IPS-18a (cell line): ENCODE measurements at regions not wholly inside any gene's neighbourhood (a gene's known extent, or its start where the extent isn't known, plus 50 kb on each side); places are given as distances from the start of the nearest gene placed in this dataset.

ENCODE experiments used
- H3K27ac ChIP-seq: one replicate; pipeline ENCODE4 v1.5.1; 2013; ENCODE audit warnings: low read length
- H3K27me3 ChIP-seq: one replicate; pipeline ENCODE4 v1.6.1; 2013; ENCODE audit warnings: mild to moderate bottlenecking, low read length; ENCODE audit not compliant: control insufficient read depth, insufficient read depth
- H3K36me3 ChIP-seq: one replicate; pipeline ENCODE4 v1.6.1; 2013; ENCODE audit warnings: low read depth, low read length; ENCODE audit not compliant: control insufficient read depth
- H3K4me1 ChIP-seq: one replicate; pipeline ENCODE4 v1.6.1; 2013; ENCODE audit warnings: low read depth, low read length; ENCODE audit not compliant: control insufficient read depth
- H3K4me3 ChIP-seq: one replicate; pipeline ENCODE4 v1.5.1; 2013; ENCODE audit warnings: low read length
- H3K9ac ChIP-seq: one replicate; pipeline ENCODE4 v1.6.1; 2013; ENCODE audit warnings: mild to moderate bottlenecking, low read length, moderate library complexity
- H3K9me3 ChIP-seq: one replicate; pipeline ENCODE4 v1.6.1; 2013; ENCODE audit warnings: low read depth, low read length; ENCODE audit not compliant: control insufficient read depth

DNA sequence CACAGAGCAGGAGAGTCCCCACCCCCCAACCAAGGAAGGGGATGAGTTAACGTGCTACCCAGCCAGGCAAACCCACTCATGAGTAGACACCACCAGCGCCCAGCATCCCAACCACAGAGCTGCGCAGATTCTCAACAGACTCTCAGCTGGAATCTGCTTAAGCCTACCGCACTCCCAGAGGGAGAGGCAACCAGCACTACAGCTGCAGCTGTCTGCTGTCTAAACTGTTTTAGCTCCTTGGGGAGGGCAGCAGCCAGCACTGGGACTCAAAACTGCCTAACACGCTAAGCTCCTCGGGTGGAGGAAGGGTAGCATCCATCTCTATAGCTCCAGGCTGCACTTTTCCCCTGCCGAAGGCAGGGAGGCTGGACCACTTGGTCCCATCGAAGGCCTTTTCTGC lies 539.8 kb downstream of the EPHA7 start:
- Histone ChIP-seq H3K27me3 (no peaks in the 10 kb centered on the region), H3K4me3 (no peak overlapping the region), H3K36me3 (no peaks in the 10 kb centered on the region), H3K9ac (no peak overlapping the region), H3K4me1 (no peaks in the 10 kb centered on the region), H3K27ac (no peak overlapping the region), H3K9me3 (no peaks in the 10 kb centered on the region)

- no peaks in the 10 kb centered on the region for H3K36me3 ChIP-seq
- H3K9ac ChIP-seq, result no peak overlapping the region
- H3K4me3 ChIP-seq, result no peak overlapping the region
- H3K27me3 ChIP-seq, result no peaks in the 10 kb centered on the region
- no peak overlapping the region for H3K27ac ChIP-seq
- H3K4me1 ChIP-seq, result no peaks in the 10 kb centered on the region
- H3K9me3 ChIP-seq, result no peaks in the 10 kb centered on the region
Measured at GRCh38 chr6:92864966-92865555, 554.3 kb downstream of the EPHA7 start.

- Histone ChIP-seq H3K9ac (no peak overlapping the region), H3K9me3 (no peaks in the 10 kb centered on the region), H3K36me3 (no peaks in the 10 kb centered on the region), H3K27ac (no peak overlapping the region), H3K4me3 (no peak overlapping the region), H3K4me1 (peaks cover 24% of the 10 kb centered on the region), H3K27me3 (peaks cover 64% of the 10 kb centered on the region)
Measured at GRCh38 chr6:92849636-92850035, 569.7 kb downstream of the EPHA7 start.

DNA sequence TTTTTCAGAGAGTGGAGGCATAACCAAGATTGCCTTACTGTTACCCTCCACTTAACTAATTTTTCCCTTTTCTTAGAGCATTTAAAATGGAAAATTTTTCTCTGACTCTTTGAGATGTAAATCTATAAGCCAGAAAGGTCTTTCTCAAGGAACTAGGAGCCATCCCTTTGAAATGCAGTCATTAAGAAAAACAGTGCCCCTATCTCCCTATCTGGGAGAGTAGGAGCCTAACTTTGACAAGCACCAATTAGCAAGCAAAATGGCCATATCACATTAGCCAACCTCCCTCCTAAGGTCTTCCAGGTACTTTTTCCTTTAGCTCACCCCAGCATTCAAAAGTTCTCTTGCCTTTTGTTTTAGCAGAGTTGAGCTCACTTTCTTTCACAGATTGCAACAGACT lies 570.5 kb downstream of the EPHA7 start:
- Histone ChIP-seq H3K9me3 (no peaks in the 10 kb centered on the region), H3K36me3 (no peaks in the 10 kb centered on the region), H3K27ac (no peak overlapping the region), H3K27me3 (peaks cover 64% of the 10 kb centered on the region), H3K9ac (no peak overlapping the region), H3K4me1 (peaks cover 24% of the 10 kb centered on the region), H3K4me3 (peak overlapping the region; percentile 22)

DNA sequence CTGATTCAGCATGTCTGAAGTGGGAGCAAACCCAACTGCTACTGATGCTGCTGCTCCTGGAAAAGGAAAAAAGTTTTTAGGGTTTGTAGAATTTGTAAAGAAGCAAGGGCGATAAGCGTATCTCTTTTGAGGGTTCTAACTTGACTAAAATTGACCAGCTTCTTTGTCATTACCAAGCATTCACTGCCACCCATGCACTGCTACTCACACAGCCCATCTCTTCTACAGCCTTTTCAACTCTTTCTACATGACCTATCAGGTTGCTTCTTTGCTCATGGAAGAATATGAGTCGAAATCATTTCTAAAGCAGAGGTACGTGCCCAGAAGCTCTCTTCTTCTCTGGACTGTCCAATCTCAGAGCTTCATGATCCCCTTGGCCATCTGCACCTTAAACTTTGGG lies 570.9 kb downstream of the EPHA7 start:
- Histone ChIP-seq H3K9ac (no peak overlapping the region), H3K4me1 (peaks cover 24% of the 10 kb centered on the region), H3K9me3 (no peaks in the 10 kb centered on the region), H3K36me3 (no peaks in the 10 kb centered on the region), H3K27me3 (peaks cover 64% of the 10 kb centered on the region), H3K4me3 (peak overlapping the region; percentile 22), H3K27ac (no peak overlapping the region)

DNA sequence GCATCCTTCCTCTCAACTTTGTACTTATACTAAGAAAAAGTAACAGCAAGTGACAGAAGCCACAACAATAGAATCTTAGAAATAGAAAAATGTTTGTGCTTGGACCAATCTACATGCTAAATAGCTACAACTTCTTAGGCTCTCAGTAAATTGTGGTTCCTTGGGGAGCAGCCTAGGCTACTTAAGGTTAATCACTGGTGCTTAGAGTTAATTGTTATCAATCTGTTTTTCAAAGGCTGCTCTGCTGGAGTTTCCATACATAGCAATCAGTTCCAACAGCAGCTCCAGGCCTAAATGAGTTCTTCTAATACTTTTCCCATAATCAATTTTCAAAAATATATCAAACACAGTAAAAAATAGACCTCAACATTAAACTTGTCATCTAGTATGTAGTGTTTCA lies 571.4 kb downstream of the EPHA7 start:
- no peaks in the 10 kb centered on the region for H3K36me3 ChIP-seq
- H3K4me3 ChIP-seq, result peak overlapping the region; percentile 22
- H3K9ac ChIP-seq, result no peak overlapping the region
- H3K4me1 ChIP-seq, result peaks cover 24% of the 10 kb centered on the region
- H3K27me3 ChIP-seq, result peaks cover 64% of the 10 kb centered on the region
- no peak overlapping the region for H3K27ac ChIP-seq
- no peaks in the 10 kb centered on the region for H3K9me3 ChIP-seq

GRCh38 chr6:92840246-92840930 lies 579.0 kb downstream of the EPHA7 start:
- Histone ChIP-seq H3K9me3 (no peaks in the 10 kb centered on the region), H3K9ac (no peak overlapping the region), H3K4me1 (no peaks in the 10 kb centered on the region), H3K27me3 (peaks cover under 1% of the 10 kb centered on the region), H3K27ac (no peak overlapping the region), H3K4me3 (no peak overlapping the region), H3K36me3 (no peaks in the 10 kb centered on the region)

DNA sequence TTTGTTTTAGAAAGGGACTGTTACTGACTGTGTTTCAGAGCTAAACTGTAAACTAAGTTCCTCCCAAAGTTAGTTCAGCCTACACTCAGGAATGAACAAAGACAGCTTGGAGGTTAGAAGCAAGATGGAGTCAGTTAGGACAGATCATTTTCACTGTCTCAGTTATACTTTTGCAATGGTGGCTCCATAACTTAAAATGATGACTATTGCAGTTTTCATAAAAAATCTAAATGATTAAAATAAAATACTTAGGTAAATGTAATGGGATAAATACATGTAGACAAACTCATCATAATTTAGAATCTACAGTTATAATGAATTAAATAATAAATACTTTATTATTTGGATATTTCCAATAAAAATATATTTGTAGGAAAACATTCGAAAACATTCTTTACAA lies 590.6 kb downstream of the EPHA7 start:
- Histone ChIP-seq H3K9me3 (peaks cover 3% of the 10 kb centered on the region), H3K27me3 (no peaks in the 10 kb centered on the region)

DNA sequence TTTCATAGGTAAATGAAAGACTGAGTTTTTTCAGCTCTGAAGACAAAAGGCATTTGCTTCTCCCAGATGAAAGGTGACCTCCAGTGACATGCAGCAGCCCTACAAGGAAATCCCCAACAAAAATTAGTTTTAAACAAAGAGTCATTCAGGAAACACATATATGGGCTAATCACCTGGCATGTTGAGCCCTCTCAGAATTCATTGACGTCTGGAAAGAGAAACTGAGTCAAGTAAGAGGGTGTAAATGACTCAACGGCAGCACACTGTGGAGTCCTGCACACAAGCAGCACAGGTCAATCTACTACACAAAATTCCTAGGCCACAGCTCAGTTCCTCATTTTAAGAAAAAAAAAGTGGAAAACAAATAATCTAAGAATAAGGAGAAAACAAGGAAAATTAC lies 592.3 kb downstream of the EPHA7 start:
- Histone ChIP-seq H3K9me3 (peaks cover 3% of the 10 kb centered on the region), H3K36me3 (no peaks in the 10 kb centered on the region), H3K4me1 (no peaks in the 10 kb centered on the region), H3K27ac (no peak overlapping the region), H3K4me3 (no peak overlapping the region), H3K27me3 (no peaks in the 10 kb centered on the region), H3K9ac (no peak overlapping the region)

More for the DNA sequence above, 590.6 kb downstream of the EPHA7 start:
- Histone ChIP-seq H3K27ac (no peak overlapping the region), H3K4me3 (no peak overlapping the region), H3K4me1 (no peaks in the 10 kb centered on the region), H3K9ac (no peak overlapping the region), H3K36me3 (no peaks in the 10 kb centered on the region)

DNA sequence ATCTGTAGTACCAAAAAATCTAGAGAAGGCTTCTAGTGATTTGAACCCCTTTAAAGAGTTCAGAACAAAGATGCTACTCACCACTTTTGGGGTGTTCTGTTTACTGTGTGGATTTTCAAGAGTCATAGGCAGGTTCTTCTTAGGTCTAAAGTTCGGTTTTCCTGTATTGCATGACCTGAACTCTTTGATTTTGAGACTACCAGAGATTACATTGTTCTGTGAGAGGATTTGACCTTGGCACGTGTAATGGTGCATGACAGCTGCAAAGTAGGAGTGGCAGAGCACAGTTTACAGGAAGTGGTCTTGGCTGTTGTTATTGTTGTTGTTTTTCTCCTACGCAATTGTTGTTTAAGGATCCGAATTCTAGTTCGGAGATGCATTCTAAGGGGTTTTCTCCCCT lies 592.7 kb downstream of the EPHA7 start:
- Histone ChIP-seq H3K9me3 (peaks cover 3% of the 10 kb centered on the region), H3K4me3 (no peak overlapping the region), H3K27me3 (no peaks in the 10 kb centered on the region), H3K27ac (no peak overlapping the region), H3K36me3 (no peaks in the 10 kb centered on the region), H3K9ac (no peak overlapping the region), H3K4me1 (no peaks in the 10 kb centered on the region)

DNA sequence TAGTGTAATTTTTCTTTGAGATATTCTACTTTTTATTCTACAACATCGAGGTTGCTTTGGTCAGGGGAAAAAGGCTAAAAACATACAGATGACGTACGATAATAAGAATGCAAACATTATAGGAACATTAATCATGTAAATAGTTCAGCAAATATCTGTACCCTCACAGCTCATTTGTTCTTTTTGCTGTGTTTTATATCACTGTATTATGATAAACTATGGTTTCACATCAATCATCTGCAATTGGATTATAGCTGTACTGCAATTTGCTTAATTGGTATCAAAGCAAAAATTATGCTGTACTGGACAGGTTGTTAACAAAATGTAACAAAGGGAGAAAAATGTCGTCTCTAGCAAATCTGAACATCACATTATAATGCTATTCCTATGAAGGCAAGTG lies 597.1 kb downstream of the EPHA7 start:
- Histone ChIP-seq H3K36me3 (no peaks in the 10 kb centered on the region), H3K27me3 (no peaks in the 10 kb centered on the region), H3K9me3 (no peaks in the 10 kb centered on the region), H3K4me1 (no peaks in the 10 kb centered on the region), H3K4me3 (no peak overlapping the region), H3K27ac (no peak overlapping the region), H3K9ac (no peak overlapping the region)

- Histone ChIP-seq H3K27me3 (no peaks in the 10 kb centered on the region), H3K9ac (no peak overlapping the region), H3K9me3 (no peaks in the 10 kb centered on the region), H3K4me3 (no peak overlapping the region), H3K27ac (no peak overlapping the region), H3K4me1 (no peaks in the 10 kb centered on the region), H3K36me3 (no peaks in the 10 kb centered on the region)
Measured at GRCh38 chr6:92820601-92821000, 598.8 kb downstream of the EPHA7 start.
